GM23338 (cell line): ENCODE measurements at regions not wholly inside any gene's neighbourhood (a gene's known extent, or its start where the extent isn't known, plus 50 kb on each side); places are given as distances from the start of the nearest gene placed in this dataset.

Experiments
- ATAC-seq: fragments of 200-7000 bp; cut with Tn5 transposase; 3 replicates; pipeline ENCODE4 v1.9.1; 2020
- DNase-seq: peaks from one replicate; pipeline ENCODE4 v3.0.0-alpha.2; 2015; ENCODE audit warnings: low spot score
- H2AFZ ChIP-seq: fragments of 200-600 bp; sonication (generic); 2 replicates; pipeline ENCODE4 v1.8.0; 2016; ENCODE audit warnings: antibody characterized with exemption, mild to moderate bottlenecking, moderate library complexity
- H3F3A ChIP-seq: fragments of 200-600 bp; sonication (generic); replicated peaks from 2 replicates; pipeline ENCODE4 v1.8.0; 2017; ENCODE audit warnings: antibody characterized with exemption, mixed run types, low read depth
- H3K27ac ChIP-seq: fragments of 200-600 bp; sonication (generic); 2 replicates; pipeline ENCODE4 v1.6.1; 2016; ENCODE audit warnings: low read depth
- H3K27me3 ChIP-seq: fragments of 200-600 bp; sonication (generic); 2 replicates; pipeline ENCODE4 v1.8.0; 2016; ENCODE audit warnings: mild to moderate bottlenecking, mixed run types, moderate library complexity; ENCODE audit not compliant: insufficient read depth
- H3K36me3 ChIP-seq: fragments of 200-600 bp; sonication (generic); 2 replicates; pipeline ENCODE4 v1.8.0; 2016; ENCODE audit warnings: mild to moderate bottlenecking; ENCODE audit not compliant: insufficient read depth
- H3K4me1 ChIP-seq: fragments of 200-600 bp; sonication (generic); 2 replicates; pipeline ENCODE4 v1.8.0; 2016; ENCODE audit warnings: mild to moderate bottlenecking, moderate library complexity; ENCODE audit not compliant: insufficient read depth
- H3K4me2 ChIP-seq: fragments of 200-600 bp; sonication (generic); 2 replicates; pipeline ENCODE4 v1.7.1; 2017; ENCODE audit warnings: mixed run types
- H3K4me3 ChIP-seq: fragments of 200-600 bp; sonication (generic); 2 replicates; pipeline ENCODE4 v1.6.1; 2016; ENCODE audit warnings: mixed run types
- H3K79me2 ChIP-seq: fragments of 200-600 bp; sonication (generic); replicated peaks from 2 replicates; pipeline ENCODE4 v1.8.0; 2017; ENCODE audit warnings: mild to moderate bottlenecking; ENCODE audit not compliant: insufficient read depth
- H3K9me2 ChIP-seq: fragments of 200-600 bp; sonication (generic); 2 replicates; pipeline ENCODE4 v1.8.0; 2017; ENCODE audit not compliant: insufficient read depth
- H4K20me1 ChIP-seq: fragments of 200-600 bp; sonication (generic); replicated peaks from 2 replicates; pipeline ENCODE4 v1.8.0; 2017; ENCODE audit warnings: mild to moderate bottlenecking; ENCODE audit not compliant: insufficient read depth
- H3K27ac Mint-ChIP-seq: 2 replicates; pipeline ENCODE4 v1.8.0; 2020; ENCODE audit warnings: inconsistent platforms, mild to moderate bottlenecking, moderate library complexity, mixed read lengths
- H3K27me3 Mint-ChIP-seq: 3 replicates; pipeline ENCODE4 v1.8.0; 2022; ENCODE audit warnings: low read depth, mild to moderate bottlenecking, moderate library complexity, mixed read lengths, inconsistent platforms; ENCODE audit not compliant: insufficient read depth, poor library complexity
- H3K36me3 Mint-ChIP-seq: 3 replicates; pipeline ENCODE4 v1.8.0; 2021; ENCODE audit warnings: low read depth, mild to moderate bottlenecking, inconsistent platforms, moderate library complexity, mixed read lengths
- H3K4me1 Mint-ChIP-seq: 3 replicates; pipeline ENCODE4 v1.8.0; 2020; ENCODE audit warnings: mild to moderate bottlenecking, inconsistent platforms, mixed read lengths
- H3K4me3 Mint-ChIP-seq: 3 replicates; pipeline ENCODE4 v1.8.0; 2021; ENCODE audit warnings: moderate library complexity, mild to moderate bottlenecking, inconsistent platforms, mixed read lengths
- H3K9me3 Mint-ChIP-seq: 3 replicates; pipeline ENCODE4 v1.8.0; 2020; ENCODE audit warnings: moderate library complexity, mild to moderate bottlenecking, inconsistent platforms, mixed read lengths
- CREB1 ChIP-seq: fragments of 250-450 bp; sonication (Bioruptor Pico); IDR thresholded peaks from 2 replicates; pipeline ENCODE4 v1.5.0; 2020; ENCODE audit warnings: low read depth, mild to moderate bottlenecking, moderate library complexity
- CTCF ChIP-seq, 2 experiments: fragments of 200-600 bp in 1 of 2; sonication (generic) in 1 of 2; conservative IDR thresholded peaks; 2 replicates each; pipeline versions ENCODE4 v1.5.1 to v1.6.1; 2016 to 2017; ENCODE audit warnings: antibody characterized with exemption in 2 of 2, low read depth in 2 of 2, mild to moderate bottlenecking in 2 of 2, moderate library complexity in 1 of 2
- ETS1 ChIP-seq: IDR thresholded peaks from 2 replicates; pipeline ENCODE4 v1.6.1; 2016; ENCODE audit warnings: antibody characterized with exemption
- EZH2phosphoT487 ChIP-seq: fragments of 200-600 bp; sonication (generic); IDR thresholded peaks from one replicate; pipeline ENCODE4 v1.8.1; 2018; ENCODE audit warnings: antibody characterized with exemption; ENCODE audit not compliant: unreplicated experiment
- JUNB ChIP-seq: IDR thresholded peaks from one replicate; pipeline ENCODE4 v1.6.1; 2016; ENCODE audit warnings: antibody characterized with exemption; ENCODE audit not compliant: unreplicated experiment
- NANOG ChIP-seq: IDR thresholded peaks from 2 replicates; pipeline ENCODE4 v1.6.1; 2016; ENCODE audit warnings: antibody characterized with exemption, borderline replicate concordance
- POLR2AphosphoS5 ChIP-seq: IDR thresholded peaks from 2 replicates; pipeline ENCODE4 v1.6.1; 2016; ENCODE audit warnings: antibody characterized with exemption, low read depth
- REST ChIP-seq: IDR thresholded peaks from one replicate; pipeline ENCODE4 v1.6.1; 2018; ENCODE audit warnings: antibody characterized with exemption; ENCODE audit not compliant: unreplicated experiment
- STAT1 ChIP-seq: IDR thresholded peaks from one replicate; pipeline ENCODE4 v1.6.1; 2016; ENCODE audit warnings: antibody characterized with exemption; ENCODE audit not compliant: unreplicated experiment
- ZNF114 ChIP-seq: fragments of 250-450 bp; sonication (Bioruptor Pico); IDR thresholded peaks from 2 replicates; pipeline ENCODE4 v1.5.0; 2020; ENCODE audit warnings: mild to moderate bottlenecking, moderate library complexity
- ZNF462 ChIP-seq: fragments of 250-450 bp; sonication (Bioruptor Pico); IDR thresholded peaks from 2 replicates; pipeline ENCODE4 v1.5.0; 2020; ENCODE audit warnings: mild to moderate bottlenecking, moderate library complexity

- no peak overlapping the region for H3K4me3 Mint-ChIP-seq
- no peaks in the 10 kb centered on the region for H3K79me2 ChIP-seq
- DNase-seq (no peak), ATAC-seq (no peak)
- no peaks in the 10 kb centered on the region for H3K9me2 ChIP-seq
- no peak overlapping the region for H2AFZ ChIP-seq
- peaks cover 2% of the 10 kb centered on the region for H3K27me3 Mint-ChIP-seq
- no peaks in the 10 kb centered on the region for H3K4me1 Mint-ChIP-seq
- peaks cover 18% of the 10 kb centered on the region; the same call in 2 of the 3 replicates for H3K36me3 Mint-ChIP-seq
- H3F3A ChIP-seq, result no peaks in the 10 kb centered on the region
- H4K20me1 ChIP-seq, result no peaks in the 10 kb centered on the region
- H3K9me3 Mint-ChIP-seq, result peaks cover 83% of the 10 kb centered on the region
- no peaks in the 10 kb centered on the region for H3K27me3 ChIP-seq
- H3K36me3 ChIP-seq, result no peaks in the 10 kb centered on the region
- no peak overlapping the region for H3K27ac Mint-ChIP-seq
- H3K4me1 ChIP-seq, result no peaks in the 10 kb centered on the region
- no peak overlapping the region for H3K27ac ChIP-seq
- no peak overlapping the region for H3K4me2 ChIP-seq
- TF ChIP-seq NANOG, result no peak
- TF ChIP-seq JUNB, result no peak
- H3K4me3 ChIP-seq, result no peak overlapping the region
Observed at GRCh38 chrX:144293229-144293628, 409.4 kb downstream of the UBE2NL start.

- no peak for ATAC-seq
- TF ChIP-seq JUNB, result no peak
- no peak for TF ChIP-seq ZNF114 (CRISPR knock-in tag)
- no peak for TF ChIP-seq POLR2AphosphoS5
- no peak for TF ChIP-seq ZNF462 (CRISPR knock-in tag)
- no peak for TF ChIP-seq STAT1
- no peak for TF ChIP-seq EZH2phosphoT487
- no peak for TF ChIP-seq ETS1
- no peak for TF ChIP-seq CTCF (conservative IDR thresholded peaks at IDR 0.05; ENCODE audit: low read depth in 2 of 2)
- no peak for TF ChIP-seq CREB1
- no peak for TF ChIP-seq REST
Observed at GRCh38 chrX:144295921-144296320, 412.1 kb downstream of the UBE2NL start.

More at GRCh38 chrX:144295921-144296320, 412.1 kb downstream of the UBE2NL start:
- H3K27ac ChIP-seq, result no peak overlapping the region
- no peak overlapping the region for H3K4me2 ChIP-seq
- no peak for DNase-seq
- no peaks in the 10 kb centered on the region for H3K9me2 ChIP-seq
- H3K4me1 Mint-ChIP-seq, result no peaks in the 10 kb centered on the region
- peaks cover 2% of the 10 kb centered on the region for H3K27me3 Mint-ChIP-seq
- H3K9me3 Mint-ChIP-seq, result peaks cover 79% of the 10 kb centered on the region
- no peaks in the 10 kb centered on the region for H3F3A ChIP-seq
- no peaks in the 10 kb centered on the region for H3K4me1 ChIP-seq
- no peaks in the 10 kb centered on the region for H3K79me2 ChIP-seq
- H3K36me3 ChIP-seq, result no peaks in the 10 kb centered on the region
- no peaks in the 10 kb centered on the region for H3K27me3 ChIP-seq
- H4K20me1 ChIP-seq, result no peaks in the 10 kb centered on the region
- no peak overlapping the region for H3K4me3 Mint-ChIP-seq
- no peak overlapping the region for H2AFZ ChIP-seq
- H3K27ac Mint-ChIP-seq, result no peak overlapping the region
- H3K36me3 Mint-ChIP-seq, result peaks cover 13% of the 10 kb centered on the region; the same call in 2 of the 3 replicates
- no peak overlapping the region for H3K4me3 ChIP-seq
